IPS-18a (cell line): ENCODE measurements at regions not wholly inside any gene's neighbourhood (a gene's known extent, or its start where the extent isn't known, plus 50 kb on each side); places are given as distances from the start of the nearest gene placed in this dataset.

Experiments
- H3K27ac ChIP-seq: one replicate; pipeline ENCODE4 v1.5.1; 2013; ENCODE audit warnings: low read length
- H3K27me3 ChIP-seq: one replicate; pipeline ENCODE4 v1.6.1; 2013; ENCODE audit warnings: mild to moderate bottlenecking, low read length; ENCODE audit not compliant: control insufficient read depth, insufficient read depth
- H3K36me3 ChIP-seq: one replicate; pipeline ENCODE4 v1.6.1; 2013; ENCODE audit warnings: low read depth, low read length; ENCODE audit not compliant: control insufficient read depth
- H3K4me1 ChIP-seq: one replicate; pipeline ENCODE4 v1.6.1; 2013; ENCODE audit warnings: low read depth, low read length; ENCODE audit not compliant: control insufficient read depth
- H3K4me3 ChIP-seq: one replicate; pipeline ENCODE4 v1.5.1; 2013; ENCODE audit warnings: low read length
- H3K9ac ChIP-seq: one replicate; pipeline ENCODE4 v1.6.1; 2013; ENCODE audit warnings: mild to moderate bottlenecking, low read length, moderate library complexity
- H3K9me3 ChIP-seq: one replicate; pipeline ENCODE4 v1.6.1; 2013; ENCODE audit warnings: low read depth, low read length; ENCODE audit not compliant: control insufficient read depth

DNA sequence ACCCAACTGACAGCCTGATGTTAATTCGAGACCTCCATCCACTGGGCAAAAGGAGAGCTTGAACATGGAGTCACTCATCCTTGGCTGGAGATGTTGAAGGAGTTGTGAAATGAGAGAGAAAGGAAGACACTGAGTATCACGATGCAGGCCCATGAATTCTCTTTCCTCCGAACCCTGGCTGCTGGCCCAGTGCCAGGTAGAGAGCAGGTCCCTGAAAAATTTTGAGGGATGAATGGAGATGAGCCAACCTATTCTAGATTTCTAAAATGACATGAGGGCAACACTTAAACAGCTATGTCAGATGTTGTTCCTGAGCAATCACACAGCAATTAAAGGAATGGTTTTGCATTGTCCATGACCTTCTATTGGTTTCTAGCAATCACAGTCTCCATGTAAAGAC, 355.1 kb upstream of the ZMIZ1 start:
- no peaks in the 10 kb centered on the region for H3K4me1 ChIP-seq
- no peak overlapping the region for H3K4me3 ChIP-seq
- H3K9ac ChIP-seq: no peak overlapping the region
- H3K36me3 ChIP-seq: no peaks in the 10 kb centered on the region
- H3K27me3 ChIP-seq: no peaks in the 10 kb centered on the region
- H3K9me3 ChIP-seq: no peaks in the 10 kb centered on the region
- H3K27ac ChIP-seq: no peak overlapping the region

DNA sequence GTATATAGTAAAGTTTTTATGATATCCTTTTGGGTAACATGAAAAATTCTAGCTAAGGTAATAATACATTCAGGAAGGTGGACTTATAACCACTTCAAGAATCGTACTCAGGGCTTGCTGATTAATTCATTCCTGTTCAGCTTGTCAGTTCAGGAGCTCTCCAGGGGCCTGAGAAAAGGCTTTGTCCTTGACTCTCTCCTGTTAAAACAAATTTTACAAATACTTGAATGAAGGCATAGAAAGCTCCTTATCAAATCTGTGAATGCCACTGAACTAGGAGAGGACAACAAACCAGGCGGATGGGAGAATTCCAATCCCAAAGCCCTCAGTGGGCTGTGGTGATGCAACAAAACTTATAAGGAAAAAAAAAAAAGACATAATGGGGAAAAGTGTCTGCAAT, 354.5 kb upstream of the ZMIZ1 start:
- no peaks in the 10 kb centered on the region for H3K36me3 ChIP-seq
- H3K9ac ChIP-seq: no peak overlapping the region
- no peaks in the 10 kb centered on the region for H3K27me3 ChIP-seq

DNA sequence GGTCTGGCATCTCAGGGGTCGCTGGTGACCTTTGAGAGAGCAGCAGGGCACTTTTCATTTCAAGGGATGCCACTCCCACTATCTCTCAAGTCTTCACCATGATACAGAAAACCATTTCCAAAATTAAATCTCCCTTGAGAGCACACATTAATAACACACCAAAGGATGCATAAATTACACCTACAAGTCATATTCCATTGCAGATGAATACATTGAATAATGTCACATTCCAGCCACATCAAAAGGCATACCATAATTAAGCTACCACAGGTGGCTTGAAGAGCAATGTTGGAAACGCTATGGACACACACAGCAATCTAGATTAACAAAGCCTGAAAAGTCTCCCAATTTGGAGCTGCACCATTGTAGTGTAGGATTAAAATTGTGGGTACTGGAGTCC, 353.3 kb upstream of the ZMIZ1 start:
- H3K9ac ChIP-seq: no peak overlapping the region
- H3K36me3 ChIP-seq: no peaks in the 10 kb centered on the region
- no peaks in the 10 kb centered on the region for H3K4me1 ChIP-seq
- H3K27ac ChIP-seq: no peak overlapping the region
- H3K9me3 ChIP-seq: no peaks in the 10 kb centered on the region
- no peak overlapping the region for H3K4me3 ChIP-seq
- H3K27me3 ChIP-seq: no peaks in the 10 kb centered on the region

More for the DNA sequence above, 354.5 kb upstream of the ZMIZ1 start:
- Histone ChIP-seq H3K4me3 (no peak overlapping the region), H3K27ac (no peak overlapping the region), H3K9me3 (no peaks in the 10 kb centered on the region), H3K4me1 (no peaks in the 10 kb centered on the region)

DNA sequence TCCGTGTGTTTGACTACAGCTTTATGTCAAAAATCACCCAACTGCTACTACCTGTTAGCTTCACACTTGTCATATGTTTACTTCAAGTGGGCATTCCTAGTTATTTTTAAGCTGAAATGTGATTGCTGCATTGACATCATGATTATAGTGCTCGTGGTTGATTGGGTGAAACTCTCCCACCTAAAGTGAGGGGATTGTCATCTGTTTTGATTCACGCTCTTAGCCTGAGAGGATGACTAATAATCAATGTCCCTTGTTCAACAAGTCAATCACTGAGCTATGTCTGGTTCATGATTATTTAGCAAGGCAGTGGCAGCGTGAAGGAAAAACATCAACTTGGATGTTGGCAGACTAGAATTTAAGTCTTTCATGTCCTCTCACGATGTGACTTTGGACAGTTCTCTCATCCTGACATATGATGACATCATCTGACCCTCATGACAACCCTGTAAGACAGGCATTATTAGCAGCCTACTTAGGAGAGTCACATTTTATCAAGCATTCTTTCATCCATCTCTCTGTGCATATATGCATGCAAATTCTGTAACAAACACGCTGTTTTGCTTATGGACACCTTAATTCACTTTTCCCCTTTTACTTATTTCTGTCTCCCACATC, 352.6 kb upstream of the ZMIZ1 start:
- no peak overlapping the region for H3K4me3 ChIP-seq
- no peak overlapping the region for H3K27ac ChIP-seq
- no peaks in the 10 kb centered on the region for H3K36me3 ChIP-seq
- H3K9me3 ChIP-seq: no peaks in the 10 kb centered on the region
- no peak overlapping the region for H3K9ac ChIP-seq
- H3K4me1 ChIP-seq: no peaks in the 10 kb centered on the region
- H3K27me3 ChIP-seq: no peaks in the 10 kb centered on the region

DNA sequence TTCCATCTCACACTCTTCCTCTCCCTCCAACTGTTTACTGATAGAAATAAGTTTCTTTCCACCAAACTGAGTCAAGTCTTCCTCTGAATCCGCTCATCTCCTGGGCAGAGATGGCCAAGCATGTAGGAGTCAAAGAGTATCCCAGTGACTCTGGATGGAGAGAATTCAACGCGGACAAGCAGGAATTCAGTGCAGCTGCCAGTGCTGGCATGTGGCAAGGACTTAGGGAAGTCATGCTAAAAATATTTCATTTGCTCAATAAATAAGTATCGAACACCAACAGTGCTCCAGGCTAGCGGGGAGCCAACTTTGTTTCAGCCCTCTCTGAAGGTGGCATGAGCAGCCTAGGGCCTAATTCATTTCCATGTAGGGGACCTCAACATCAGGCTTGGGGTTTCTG, 351.6 kb upstream of the ZMIZ1 start:
- Histone ChIP-seq H3K4me1 (no peaks in the 10 kb centered on the region), H3K27me3 (no peaks in the 10 kb centered on the region), H3K9me3 (no peaks in the 10 kb centered on the region), H3K4me3 (no peak overlapping the region), H3K9ac (no peak overlapping the region), H3K36me3 (no peaks in the 10 kb centered on the region), H3K27ac (no peak overlapping the region)

DNA sequence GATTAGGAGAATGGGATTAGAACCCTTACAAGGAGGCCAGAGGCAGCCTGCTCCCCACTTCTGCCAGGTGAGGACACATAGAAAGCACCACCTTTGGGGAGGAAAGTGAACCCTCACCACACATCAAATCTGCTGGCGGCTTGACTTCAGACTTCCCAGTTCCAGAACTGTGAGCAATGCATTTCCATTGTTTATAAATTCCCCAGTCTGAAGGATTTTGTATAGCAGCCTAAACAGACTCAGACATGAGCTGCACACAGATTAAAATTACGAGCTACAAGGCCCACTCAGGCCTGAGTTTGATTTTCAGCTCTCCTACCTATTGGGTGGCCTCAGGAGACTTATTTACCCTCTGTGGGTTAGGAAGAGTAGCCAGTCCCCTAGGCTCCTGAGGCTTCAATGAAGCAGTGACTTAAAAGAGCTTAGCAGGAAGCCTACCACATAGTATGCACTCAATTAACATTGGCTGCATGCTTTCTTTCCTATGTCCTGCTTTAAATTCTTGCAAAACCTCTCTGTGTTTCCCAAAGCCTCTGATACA, 350.7 kb upstream of the ZMIZ1 start:
- Histone ChIP-seq H3K4me1 (no peaks in the 10 kb centered on the region), H3K4me3 (no peak overlapping the region), H3K9me3 (no peaks in the 10 kb centered on the region), H3K36me3 (no peaks in the 10 kb centered on the region), H3K27me3 (no peaks in the 10 kb centered on the region), H3K9ac (no peak overlapping the region), H3K27ac (no peak overlapping the region)

DNA sequence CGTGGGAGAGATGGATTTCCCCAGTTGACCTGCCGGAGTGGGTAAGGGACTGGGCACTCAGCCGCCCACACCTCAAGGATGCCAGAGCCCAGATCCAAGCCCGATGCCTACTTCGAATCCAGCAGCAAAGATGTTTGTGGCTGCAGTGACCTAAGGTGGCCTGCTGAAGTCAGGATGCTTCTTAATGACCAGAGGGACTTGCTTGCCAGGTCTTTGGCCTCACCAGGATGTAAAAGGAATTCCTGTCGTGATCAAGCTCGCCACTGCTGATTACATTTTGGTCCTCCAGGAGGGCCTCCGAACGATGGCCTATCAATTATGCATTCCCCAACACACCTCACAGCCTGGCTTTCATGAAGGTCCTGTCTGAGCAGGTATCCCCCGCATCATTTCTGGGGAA, 349.5 kb upstream of the ZMIZ1 start:
- Histone ChIP-seq H3K9ac (no peak overlapping the region), H3K4me1 (no peaks in the 10 kb centered on the region), H3K36me3 (no peaks in the 10 kb centered on the region), H3K9me3 (no peaks in the 10 kb centered on the region), H3K27me3 (no peaks in the 10 kb centered on the region), H3K4me3 (no peak overlapping the region), H3K27ac (no peak overlapping the region)

DNA sequence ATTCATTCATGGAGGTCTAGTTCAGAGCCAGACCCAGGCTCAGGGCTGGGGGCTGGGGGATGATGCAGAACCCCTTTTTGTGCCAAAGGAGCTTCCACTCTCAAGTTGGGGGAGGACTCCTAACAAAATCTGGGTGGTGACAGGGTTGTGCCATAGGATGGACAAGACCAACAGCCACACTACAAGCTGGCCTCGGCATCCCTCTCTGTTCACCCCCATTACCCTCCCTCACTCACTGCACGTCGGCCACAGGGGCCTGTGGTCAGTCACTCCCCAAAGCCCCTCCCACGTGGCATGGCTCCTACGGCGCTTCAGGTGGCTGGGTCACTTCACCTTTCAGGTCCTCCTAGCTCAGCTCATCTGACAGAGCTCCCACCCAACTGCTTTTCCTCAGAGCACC, 348.7 kb upstream of the ZMIZ1 start:
- Histone ChIP-seq H3K9ac (no peak overlapping the region), H3K4me3 (no peak overlapping the region), H3K4me1 (no peaks in the 10 kb centered on the region), H3K36me3 (no peaks in the 10 kb centered on the region), H3K27me3 (no peaks in the 10 kb centered on the region), H3K9me3 (no peaks in the 10 kb centered on the region), H3K27ac (no peak overlapping the region)

DNA sequence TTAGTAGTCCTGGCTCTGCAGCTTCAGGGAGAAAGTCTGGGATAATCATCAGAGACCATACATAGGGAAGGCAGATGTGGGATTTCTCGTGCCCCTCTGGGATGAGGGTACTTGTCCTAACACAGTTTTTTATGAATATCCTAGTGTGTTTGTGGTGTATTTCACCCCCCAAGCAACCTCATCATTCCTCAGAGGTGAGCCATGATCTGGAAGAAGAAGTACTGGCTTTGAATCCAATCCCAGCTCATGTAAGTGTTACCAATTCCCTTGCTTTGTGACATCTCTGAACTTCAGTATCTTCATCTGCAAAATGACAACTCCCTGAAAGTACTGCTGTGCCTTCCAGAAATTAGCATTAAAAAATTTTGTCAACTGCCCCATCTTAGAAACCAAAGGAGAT, 347.5 kb upstream of the ZMIZ1 start:
- H3K4me3 ChIP-seq: no peak overlapping the region
- H3K4me1 ChIP-seq: no peaks in the 10 kb centered on the region
- H3K9me3 ChIP-seq: no peaks in the 10 kb centered on the region
- no peak overlapping the region for H3K27ac ChIP-seq
- no peaks in the 10 kb centered on the region for H3K27me3 ChIP-seq
- no peak overlapping the region for H3K9ac ChIP-seq
- H3K36me3 ChIP-seq: no peaks in the 10 kb centered on the region

DNA sequence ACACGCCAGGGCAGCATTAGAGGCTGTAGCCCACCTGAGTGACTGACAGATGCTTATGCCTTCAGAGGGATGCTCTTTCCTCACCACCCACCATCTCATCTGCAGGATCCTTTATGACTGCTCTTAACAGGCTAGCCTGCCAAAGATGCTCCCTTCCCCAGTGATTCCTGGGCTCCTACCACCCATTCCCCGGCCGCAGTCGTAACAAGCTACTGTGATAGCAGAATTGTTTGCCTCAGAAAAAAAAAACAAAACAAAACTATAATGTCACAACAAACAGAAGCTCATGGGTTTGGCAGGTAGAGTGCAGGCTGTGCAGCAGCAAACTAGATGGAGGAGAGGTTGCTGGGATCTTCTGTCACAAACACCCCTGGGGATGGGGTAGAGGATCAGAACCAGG, 343.9 kb upstream of the ZMIZ1 start:
- Histone ChIP-seq H3K4me3 (no peak overlapping the region), H3K9ac (no peak overlapping the region), H3K27me3 (no peaks in the 10 kb centered on the region)

DNA sequence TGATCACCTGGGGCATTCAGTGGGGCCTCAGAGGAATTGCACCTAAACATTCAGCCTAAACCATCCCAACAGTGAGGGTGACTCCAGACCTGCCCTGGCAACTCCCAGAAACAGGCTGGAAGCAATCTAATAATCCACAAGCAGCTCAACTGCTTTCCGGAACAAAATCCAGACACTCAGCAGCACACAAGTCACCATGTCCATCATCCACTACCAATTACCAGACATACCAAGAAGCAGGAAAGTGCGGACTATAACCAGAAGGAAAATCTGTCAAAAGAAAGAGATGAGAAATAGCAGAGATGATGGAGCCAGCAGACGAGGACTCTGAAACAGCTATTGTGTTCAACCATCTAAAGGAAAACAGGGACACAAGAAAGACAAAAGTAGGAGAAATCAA, 342.6 kb upstream of the ZMIZ1 start:
- Histone ChIP-seq H3K27ac (no peak overlapping the region), H3K4me1 (no peaks in the 10 kb centered on the region), H3K9me3 (no peaks in the 10 kb centered on the region), H3K36me3 (no peaks in the 10 kb centered on the region), H3K27me3 (no peaks in the 10 kb centered on the region), H3K9ac (no peak overlapping the region), H3K4me3 (no peak overlapping the region)

More for the DNA sequence above, 343.9 kb upstream of the ZMIZ1 start:
- Histone ChIP-seq H3K27ac (no peak overlapping the region), H3K36me3 (no peaks in the 10 kb centered on the region), H3K9me3 (no peaks in the 10 kb centered on the region), H3K4me1 (no peaks in the 10 kb centered on the region)

DNA sequence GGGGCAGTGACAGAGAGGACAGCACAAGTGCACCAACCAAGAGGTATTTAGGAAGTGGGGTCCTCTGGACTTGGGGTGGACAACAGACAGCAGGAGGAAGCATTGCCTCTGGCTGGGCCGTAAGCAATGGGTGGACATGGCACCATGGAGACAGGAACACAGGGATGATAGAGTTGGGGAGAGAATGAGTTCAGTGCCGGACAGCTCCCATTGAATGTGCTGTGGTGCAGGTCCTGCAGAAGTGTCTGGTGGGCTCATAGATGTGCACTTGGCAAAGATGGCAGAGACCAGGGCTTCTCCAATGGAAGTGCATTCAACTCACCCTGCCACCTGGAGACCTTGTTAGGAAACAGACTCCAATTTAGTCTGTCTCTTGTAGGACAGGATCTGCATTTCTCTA, 341.5 kb upstream of the ZMIZ1 start:
- Histone ChIP-seq H3K9ac (no peak overlapping the region), H3K36me3 (no peaks in the 10 kb centered on the region), H3K4me1 (no peaks in the 10 kb centered on the region), H3K27ac (no peak overlapping the region), H3K27me3 (no peaks in the 10 kb centered on the region), H3K4me3 (no peak overlapping the region), H3K9me3 (no peaks in the 10 kb centered on the region)
